Gastroesophageal sphincter (tissue), 4 donors: ENCODE measurements at regions not wholly inside any gene's neighbourhood (a gene's known extent, or its start where the extent isn't known, plus 50 kb on each side); places are given as distances from the start of the nearest gene placed in this dataset.
"Not testable (repeated sequence)": the region's sequence is repeated elsewhere in the genome, so short reads cannot be mapped to it uniquely, and the experiment has no call there.

Experiments used
- ATAC-seq: fragments of 150-250 bp; one replicate; pipeline ENCODE4 v1.9.1; 2016; ENCODE audit warnings: mild to moderate bottlenecking, moderate library complexity
- H3K27ac ChIP-seq, 4 donors: fragments of 200-600 bp; sonication (generic) in 3 of 4; 1 replicate in 3 of 4; 2 replicates in 1 of 4; pipeline ENCODE4 v1.5.1; 2016 to 2019
- H3K27me3 ChIP-seq: fragments of 200-600 bp; sonication (generic); one replicate; pipeline ENCODE4 v1.5.1; 2019
- H3K36me3 ChIP-seq, 2 donors: fragments of 200-600 bp; sonication (generic); one replicate each; pipeline ENCODE4 v1.5.1; 2019; ENCODE audit warnings: control low read depth in 1 of 2
- H3K4me1 ChIP-seq, 3 donors: fragments of 200-600 bp; sonication (generic); 1 replicate in 2 of 3; 2 replicates in 1 of 3; pipeline ENCODE4 v1.5.1; 2016 to 2019; ENCODE audit warnings: control low read depth in 2 of 3
- H3K4me3 ChIP-seq, 2 donors: fragments of 200-600 bp; sonication (generic); one replicate each; pipeline ENCODE4 v1.5.1; 2019; ENCODE audit warnings: mild to moderate bottlenecking in 1 of 2, moderate library complexity in 1 of 2
- H3K9me3 ChIP-seq, 3 donors: fragments of 200-600 bp; sonication (generic); one replicate each; pipeline ENCODE4 v1.5.1; 2017 to 2019; ENCODE audit warnings: control low read depth in 2 of 3
- WGBS, 2 donors: methylation state at CpG; one replicate each; pipeline ENCODE4 v1.1.5; 2018; ENCODE audit warnings: low coverage in 1 of 2; 5-methylcytosine and 5-hydroxymethylcytosine counted together

DNA sequence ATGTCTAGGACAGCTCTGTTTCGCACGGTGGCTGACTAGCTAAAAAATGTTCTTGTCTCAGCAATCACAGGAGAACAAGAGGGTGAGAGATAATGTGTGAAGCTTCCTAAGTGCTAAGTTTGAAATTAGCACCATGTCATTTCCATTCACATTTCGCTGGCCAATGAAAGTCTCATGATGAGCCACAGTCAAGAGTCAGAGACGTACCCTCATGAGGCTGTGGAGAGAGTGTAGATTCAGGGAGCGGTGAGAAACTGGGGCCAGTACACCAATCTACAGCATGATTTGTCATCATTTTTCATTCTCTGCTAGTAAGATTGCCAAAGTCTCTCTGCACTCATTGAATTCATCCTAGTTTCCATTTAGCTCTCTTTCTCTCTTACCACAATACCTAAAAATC, 98.1 kb downstream of the FAM72C start:
- H3K27ac ChIP-seq, H3K27me3 ChIP-seq, H3K4me3 ChIP-seq, H3K4me1 ChIP-seq, H3K36me3 ChIP-seq, H3K9me3 ChIP-seq, ATAC-seq: not testable (repeated sequence)
- WGBS, 2 donors = no CpG with 5 or more reads among the region's 5 CpGs

- WGBS, 2 donors = no CpG with 5 or more reads among the region's 1 CpG
- H3K36me3 ChIP-seq, H3K4me1 ChIP-seq, H3K27me3 ChIP-seq, ATAC-seq, H3K4me3 ChIP-seq, H3K9me3 ChIP-seq, H3K27ac ChIP-seq: not testable (repeated sequence)
Observed at GRCh38 chr1:143870388-143870787, 101.4 kb downstream of the FAM72C start.

DNA sequence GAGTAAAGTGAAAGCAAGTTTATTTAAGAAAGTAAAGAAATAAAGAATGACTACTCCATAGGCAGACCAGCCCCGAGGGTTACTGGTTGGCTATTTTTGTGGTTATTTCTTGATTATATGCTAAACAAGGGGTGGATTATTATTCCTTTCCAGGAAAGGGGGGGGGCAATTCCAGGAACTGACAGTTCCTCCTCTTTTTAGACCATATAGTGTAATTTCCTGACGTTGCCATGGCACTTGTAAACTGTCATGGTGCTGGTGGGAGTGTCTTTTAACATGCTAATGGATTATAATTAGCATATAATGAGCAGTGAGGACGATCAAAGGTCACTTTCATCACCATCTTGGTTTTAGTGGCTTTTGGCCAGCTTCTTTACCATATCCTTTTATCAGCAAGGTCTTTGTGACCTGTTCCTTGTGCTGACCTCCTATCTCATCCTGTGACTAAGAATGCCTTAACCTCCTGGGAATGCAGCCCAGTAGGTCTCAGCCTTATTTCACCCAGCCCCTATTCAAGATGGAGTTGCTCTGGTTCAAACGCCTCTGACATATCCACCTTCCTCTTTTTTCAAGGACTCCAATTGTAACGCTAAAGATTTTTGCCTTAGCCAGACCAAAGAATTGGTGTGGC, 104.1 kb downstream of the FAM72C start:
- H3K4me3 ChIP-seq, H3K4me1 ChIP-seq, H3K27me3 ChIP-seq, H3K27ac ChIP-seq, ATAC-seq, H3K9me3 ChIP-seq, H3K36me3 ChIP-seq: not testable (repeated sequence)
- WGBS, 2 donors = 5 to 7% methylated on average over 2 to 3 of the region's 5 CpGs

- ATAC-seq, H3K27ac ChIP-seq, H3K27me3 ChIP-seq, H3K4me1 ChIP-seq, H3K4me3 ChIP-seq, H3K9me3 ChIP-seq, H3K36me3 ChIP-seq: not testable (repeated sequence)
- no CpG with 5 or more reads among the region's 1 CpG for WGBS, 2 donors
Observed at GRCh38 chr1:143863901-143864520, 107.8 kb downstream of the FAM72C start.

DNA sequence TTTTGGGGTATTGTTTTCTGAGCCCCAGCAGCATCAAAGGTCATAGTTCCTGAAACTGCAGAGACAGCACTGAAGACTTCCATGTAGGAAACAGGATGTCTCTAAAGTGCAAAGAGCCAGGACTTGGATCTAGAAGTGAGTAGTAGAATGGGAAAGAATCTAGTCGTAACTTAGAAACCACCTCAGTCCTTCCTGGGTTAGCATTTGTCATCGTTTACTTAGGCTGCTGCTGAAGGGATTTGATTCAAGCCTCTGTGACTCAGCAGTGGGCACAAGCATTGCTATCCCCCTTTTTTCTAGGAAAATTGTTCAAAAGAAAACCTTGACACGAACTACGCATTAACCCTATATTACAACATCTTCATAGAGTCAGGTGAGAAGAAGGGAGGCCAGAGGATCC, 109.1 kb downstream of the FAM72C start:
- ATAC-seq, H3K36me3 ChIP-seq, H3K4me3 ChIP-seq, H3K27ac ChIP-seq, H3K9me3 ChIP-seq, H3K27me3 ChIP-seq, H3K4me1 ChIP-seq: not testable (repeated sequence)
- WGBS, 2 donors = 60 to 63% methylated on average over 1 to 3 of the region's 4 CpGs

- not testable (repeated sequence) for H3K27ac ChIP-seq, H3K4me3 ChIP-seq, ATAC-seq, H3K9me3 ChIP-seq, H3K36me3 ChIP-seq, H3K4me1 ChIP-seq, H3K27me3 ChIP-seq
- no CpG with 5 or more reads among the region's 1 CpG for WGBS, 2 donors
Observed at GRCh38 chr1:143861306-143861705, 110.5 kb downstream of the FAM72C start.

DNA sequence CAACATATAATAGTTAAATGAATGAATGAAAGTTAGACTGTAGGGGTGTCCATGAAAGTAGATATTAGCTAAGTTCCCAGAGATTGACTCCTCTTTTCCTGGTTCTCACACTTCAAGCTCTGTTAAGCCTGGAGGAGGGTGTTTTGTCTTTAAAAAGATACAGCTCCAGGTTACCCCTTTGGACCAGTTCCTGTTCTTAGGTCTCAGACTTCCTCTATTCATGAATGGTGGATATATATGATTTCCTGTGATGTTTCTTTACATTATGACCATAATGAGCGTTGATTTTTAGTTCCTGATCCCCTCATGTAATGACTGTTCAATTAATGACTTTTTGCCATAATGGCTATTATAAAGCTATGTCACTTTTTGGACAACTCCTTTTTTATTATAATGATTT, 115.9 kb downstream of the FAM72C start:
- H3K27ac ChIP-seq, H3K4me3 ChIP-seq, H3K27me3 ChIP-seq, H3K36me3 ChIP-seq, ATAC-seq, H3K4me1 ChIP-seq, H3K9me3 ChIP-seq: not testable (repeated sequence)
- whole genome bisulfite sequencing, 2 donors = no CpG with 5 or more reads among the region's 1 CpG

DNA sequence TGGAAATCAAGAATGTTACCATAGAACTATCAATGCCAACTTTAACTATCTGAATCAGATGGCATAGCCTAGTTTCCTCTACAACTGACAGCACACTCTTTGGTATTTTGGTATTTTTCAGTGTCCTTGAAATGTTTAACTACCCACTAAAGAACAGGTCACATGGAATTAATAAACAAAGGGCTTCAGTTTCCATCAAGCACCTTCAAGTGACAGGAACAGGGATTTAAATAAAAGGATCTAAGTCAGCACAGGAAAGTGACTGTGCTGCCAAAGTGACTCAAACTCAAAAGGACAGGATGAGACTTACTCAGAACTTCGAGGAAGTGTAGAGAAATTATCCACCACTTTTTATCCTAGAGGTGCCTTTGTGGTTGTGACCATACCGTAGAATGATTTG, 117.7 kb downstream of the FAM72C start:
- H3K9me3 ChIP-seq, ATAC-seq, H3K27me3 ChIP-seq, H3K4me3 ChIP-seq, H3K27ac ChIP-seq, H3K36me3 ChIP-seq, H3K4me1 ChIP-seq: not testable (repeated sequence)
- no CpG with 5 or more reads among the region's 2 CpGs for WGBS, 2 donors

DNA sequence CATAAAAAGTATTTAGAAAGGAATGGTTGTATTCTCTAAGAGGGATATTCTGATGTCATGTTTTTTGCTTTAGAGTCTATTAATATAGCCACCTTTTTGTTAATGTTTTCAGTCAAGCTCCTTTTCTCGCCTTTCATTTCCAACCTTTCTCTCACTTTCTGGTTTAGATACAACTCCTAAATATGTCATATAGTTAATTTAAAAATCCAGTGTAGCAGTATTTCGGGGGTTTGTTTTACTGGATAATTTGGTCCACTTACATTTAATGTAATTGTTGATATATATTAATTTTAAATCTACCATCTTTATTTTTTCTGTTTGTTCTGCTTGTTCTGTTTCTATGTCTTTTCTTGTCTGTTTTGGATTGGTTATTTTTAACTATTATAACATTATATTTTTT, 121.1 kb downstream of the FAM72C start:
- H3K27me3 ChIP-seq, H3K27ac ChIP-seq, H3K4me3 ChIP-seq, H3K4me1 ChIP-seq, H3K9me3 ChIP-seq, H3K36me3 ChIP-seq, ATAC-seq: not testable (repeated sequence)
- 63 to 66% methylated on average over 2 of the region's 2 CpGs for WGBS, 2 donors

- not testable (repeated sequence) for H3K27ac ChIP-seq, H3K9me3 ChIP-seq, ATAC-seq, H3K27me3 ChIP-seq, H3K4me1 ChIP-seq, H3K4me3 ChIP-seq, H3K36me3 ChIP-seq
Observed at GRCh38 chr1:143848859-143849258, 122.9 kb downstream of the FAM72C start.

GRCh38 chr1:143845193-143845592, 126.6 kb downstream of the FAM72C start:
- WGBS, 2 donors = no CpG with 5 or more reads among the region's 1 CpG
- not testable (repeated sequence) for H3K27ac ChIP-seq, ATAC-seq, H3K4me1 ChIP-seq, H3K27me3 ChIP-seq, H3K9me3 ChIP-seq, H3K36me3 ChIP-seq, H3K4me3 ChIP-seq

GRCh38 chr1:143842058-143842457, 129.7 kb downstream of the FAM72C start:
- 60% methylated on average over 1 of the region's 2 CpGs; no CpG with 5 or more reads in 1 of the 2 donors for WGBS, 2 donors
- H3K36me3 ChIP-seq, H3K27me3 ChIP-seq, H3K27ac ChIP-seq, H3K4me3 ChIP-seq, H3K9me3 ChIP-seq, H3K4me1 ChIP-seq, ATAC-seq: not testable (repeated sequence)

GRCh38 chr1:143839182-143839581, 132.6 kb downstream of the FAM72C start:
- H3K36me3 ChIP-seq, H3K4me3 ChIP-seq, H3K9me3 ChIP-seq, H3K4me1 ChIP-seq, H3K27me3 ChIP-seq, ATAC-seq, H3K27ac ChIP-seq: not testable (repeated sequence)
- 0% methylated on average over 1 to 2 of the region's 32 CpGs for WGBS, 2 donors

DNA sequence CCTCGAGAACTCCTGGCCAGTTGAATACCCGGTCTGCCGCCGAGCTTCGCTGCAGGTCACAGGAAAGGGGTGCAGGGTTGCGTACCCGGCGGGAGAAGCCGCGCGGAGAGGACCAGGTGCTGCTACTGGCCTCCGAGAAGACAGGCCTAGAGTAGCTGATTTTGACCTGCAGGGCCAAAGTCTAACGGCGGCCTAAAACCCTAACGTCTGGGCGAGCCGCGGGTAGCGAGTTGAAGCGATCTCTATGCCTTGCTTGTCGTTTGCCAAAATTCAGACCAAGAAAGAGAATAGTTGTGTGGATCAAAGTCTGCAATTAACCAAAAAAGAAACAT, 133.2 kb downstream of the FAM72C start:
- H3K27ac ChIP-seq, H3K4me1 ChIP-seq, H3K27me3 ChIP-seq, H3K36me3 ChIP-seq, ATAC-seq, H3K9me3 ChIP-seq, H3K4me3 ChIP-seq: not testable (repeated sequence)
- no CpG with 5 or more reads among the region's 21 CpGs for WGBS, 2 donors
